ENCODE measurements at regions not wholly inside any gene's neighbourhood (a gene's known extent, or its start where the extent isn't known, plus 50 kb on each side); places are given as distances from the start of the nearest gene placed in this dataset.

GRCh38 chr2:4358837-4359236 lies 655.5 kb downstream of the DCDC2C start:
- H3K27ac Mint-ChIP-seq (ENCODE audit: unreplicated experiment) = no peak overlapping the region
- H3K4me1 Mint-ChIP-seq (ENCODE audit: low read depth, unreplicated experiment) = no peaks in the 10 kb centered on the region
- no peak for TF ChIP-seq CTCF (IDR thresholded peaks at IDR 0.05; ENCODE audit: insufficient read depth in 1 of 2, low read depth in 1 of 2, low read length in 1 of 2, severe bottlenecking in 1 of 2, unreplicated experiment in 1 of 2)
- H3K4me3 Mint-ChIP-seq (ENCODE audit: unreplicated experiment) = no peak overlapping the region
- Histone ChIP-seq H3K9me3 (no peaks in the 10 kb centered on the region; the same call in 1 of the 2 replicates), H3K27me3 (replicated peaks; ENCODE audit: control insufficient read depth, insufficient read depth, low read length) (no peaks in the 10 kb centered on the region), H3K4me3 (ENCODE audit: low read depth, low read length) (no peak overlapping the region), H3K4me1 (no peaks in the 10 kb centered on the region), H3K36me3 (ENCODE audit: control insufficient read depth, insufficient read depth, low read length) (no peaks in the 10 kb centered on the region)
- POLR2A ChIA-PET = no interaction called here
- CTCF ChIA-PET = no interaction called here
- BruUV-seq (replicated peaks) = no TSS peak
- no peaks in the 10 kb centered on the region for H3K9me3 Mint-ChIP-seq (ENCODE audit: unreplicated experiment)
- H3K27me3 Mint-ChIP-seq (ENCODE audit: insufficient read depth, unreplicated experiment) = no peaks in the 10 kb centered on the region
- DNase-seq = no peak
- no peaks in the 10 kb centered on the region for H3K36me3 Mint-ChIP-seq (ENCODE audit: insufficient read depth, unreplicated experiment)
- intact Hi-C loops (cut with micrococcal nuclease; ENCODE audit: unreplicated experiment) = no loop called here

GRCh38 chr2:4368907-4369306 lies 665.5 kb downstream of the DCDC2C start:
- H3K4me3 ChIP-seq (ENCODE audit: low read depth, low read length) = no peak overlapping the region
- peaks cover 5% of the 10 kb centered on the region for H3K9me3 ChIP-seq
- Mint-ChIP-seq H3K4me1 (ENCODE audit: low read depth, unreplicated experiment) (no peaks in the 10 kb centered on the region), H3K27me3 (ENCODE audit: insufficient read depth, unreplicated experiment) (no peaks in the 10 kb centered on the region), H3K36me3 (ENCODE audit: insufficient read depth, unreplicated experiment) (no peaks in the 10 kb centered on the region), H3K27ac (ENCODE audit: unreplicated experiment) (no peak overlapping the region), H3K9me3 (ENCODE audit: unreplicated experiment) (peaks cover 28% of the 10 kb centered on the region), H3K4me3 (ENCODE audit: unreplicated experiment) (no peak overlapping the region)
- no peaks in the 10 kb centered on the region for H3K36me3 ChIP-seq (ENCODE audit: control insufficient read depth, insufficient read depth, low read length)
- BruUV-seq (replicated peaks) = no TSS peak
- TF ChIP-seq CTCF (IDR thresholded peaks at IDR 0.05; ENCODE audit: insufficient read depth in 1 of 2, low read depth in 1 of 2, low read length in 1 of 2, severe bottlenecking in 1 of 2, unreplicated experiment in 1 of 2) = no peak
- ChIA-PET POLR2A (no interaction called here), CTCF (no interaction called here)
- intact Hi-C loops (cut with micrococcal nuclease; ENCODE audit: unreplicated experiment) = no loop called here
- H3K27me3 ChIP-seq (replicated peaks; ENCODE audit: control insufficient read depth, insufficient read depth, low read length) = no peaks in the 10 kb centered on the region
- no peaks in the 10 kb centered on the region for H3K4me1 ChIP-seq
- DNase-seq = no peak

- POLR2A ChIA-PET = no interaction called here
Measured at GRCh38 chr2:4369826-4370419, 666.5 kb downstream of the DCDC2C start.

More at GRCh38 chr2:4369826-4370419, 666.5 kb downstream of the DCDC2C start:
- DNase-seq = no peak
- no peak for TF ChIP-seq CTCF (IDR thresholded peaks at IDR 0.05; ENCODE audit: insufficient read depth in 1 of 2, low read depth in 1 of 2, low read length in 1 of 2, severe bottlenecking in 1 of 2, unreplicated experiment in 1 of 2)
- Histone ChIP-seq H3K4me1 (no peaks in the 10 kb centered on the region), H3K9me3 (peaks cover 5% of the 10 kb centered on the region), H3K4me3 (ENCODE audit: low read depth, low read length) (no peak overlapping the region), H3K27me3 (replicated peaks; ENCODE audit: control insufficient read depth, insufficient read depth, low read length) (no peaks in the 10 kb centered on the region), H3K36me3 (ENCODE audit: control insufficient read depth, insufficient read depth, low read length) (no peaks in the 10 kb centered on the region)
- CTCF ChIA-PET = no interaction called here
- no peak overlapping the region for H3K27ac Mint-ChIP-seq (ENCODE audit: unreplicated experiment)
- H3K4me1 Mint-ChIP-seq (ENCODE audit: low read depth, unreplicated experiment) = no peaks in the 10 kb centered on the region
- no peaks in the 10 kb centered on the region for H3K27me3 Mint-ChIP-seq (ENCODE audit: insufficient read depth, unreplicated experiment)
- H3K4me3 Mint-ChIP-seq (ENCODE audit: unreplicated experiment) = no peak overlapping the region
- peaks cover 38% of the 10 kb centered on the region for H3K9me3 Mint-ChIP-seq (ENCODE audit: unreplicated experiment)
- intact Hi-C loops (cut with micrococcal nuclease; ENCODE audit: unreplicated experiment) = no loop called here
- no peaks in the 10 kb centered on the region for H3K36me3 Mint-ChIP-seq (ENCODE audit: insufficient read depth, unreplicated experiment)
- no TSS peak for BruUV-seq (replicated peaks)

Measured in Caco-2 (cell line).